PFSK-1 (cell line): ENCODE measurements at regions not wholly inside any gene's neighbourhood (a gene's known extent, or its start where the extent isn't known, plus 50 kb on each side); places are given as distances from the start of the nearest gene placed in this dataset.

Experiments
- FOXP2 ChIP-seq: optimal IDR thresholded peaks from 2 replicates; pipeline ENCODE3; 2011; ENCODE audit warnings: borderline replicate concordance, control low read depth, inconsistent platforms; ENCODE audit not compliant: insufficient read depth; ENCODE audit errors: extremely low read length, extremely low read depth
- POLR2AphosphoS5 ChIP-seq: IDR thresholded peaks from 2 replicates; pipeline ENCODE4 v1.6.1; 2012; ENCODE audit warnings: low read depth, mild to moderate bottlenecking, control low read depth, low read length, moderate library complexity
- SIN3A ChIP-seq: IDR thresholded peaks from 2 replicates; pipeline ENCODE4 v1.6.1; 2012; ENCODE audit warnings: mild to moderate bottlenecking, low read length, moderate library complexity, borderline replicate concordance; ENCODE audit not compliant: insufficient read depth
- TAF1 ChIP-seq: IDR thresholded peaks from 2 replicates; pipeline ENCODE4 v1.6.1; 2012; ENCODE audit warnings: low read length, control low read depth, borderline replicate concordance; ENCODE audit not compliant: insufficient read depth
- TF ChIP-seq, protein P1 (sequence below), 2 experiments: IDR thresholded peaks; 2 replicates each; pipeline versions ENCODE4 v1.6.1 to v1.8.0; 2011 to 2012; ENCODE audit warnings: low read depth in 2 of 2, low read length in 2 of 2, control low read depth in 1 of 2, inconsistent platforms in 1 of 2, mild to moderate bottlenecking in 1 of 2, moderate library complexity in 1 of 2; ENCODE audit not compliant: insufficient read depth in 1 of 2

DNA sequence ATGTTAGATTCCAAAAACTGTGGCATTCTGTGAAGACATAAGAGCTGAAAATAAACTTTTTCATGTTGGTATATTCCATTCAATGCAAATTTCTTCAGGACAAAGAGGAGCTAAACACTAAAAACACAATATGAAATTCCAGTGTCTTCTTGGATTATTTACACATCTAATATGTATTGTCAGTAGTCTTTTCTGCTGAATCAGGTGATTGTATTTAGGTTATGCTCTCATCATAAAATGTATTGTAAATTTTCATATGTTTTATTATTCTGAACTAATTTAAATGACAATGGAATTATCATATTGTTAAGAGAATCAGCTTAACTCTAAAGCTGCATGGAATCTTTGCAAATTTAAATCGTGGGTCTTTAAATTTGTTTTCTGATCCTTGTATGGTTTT is 526.7 kb downstream of the PDHA2 start:
- no peak for TF ChIP-seq TAF1
- no peak for TF ChIP-seq SIN3A
- no peak for TF ChIP-seq FOXP2
- TF ChIP-seq POLR2AphosphoS5: no peak
- TF ChIP-seq, protein P1, sequence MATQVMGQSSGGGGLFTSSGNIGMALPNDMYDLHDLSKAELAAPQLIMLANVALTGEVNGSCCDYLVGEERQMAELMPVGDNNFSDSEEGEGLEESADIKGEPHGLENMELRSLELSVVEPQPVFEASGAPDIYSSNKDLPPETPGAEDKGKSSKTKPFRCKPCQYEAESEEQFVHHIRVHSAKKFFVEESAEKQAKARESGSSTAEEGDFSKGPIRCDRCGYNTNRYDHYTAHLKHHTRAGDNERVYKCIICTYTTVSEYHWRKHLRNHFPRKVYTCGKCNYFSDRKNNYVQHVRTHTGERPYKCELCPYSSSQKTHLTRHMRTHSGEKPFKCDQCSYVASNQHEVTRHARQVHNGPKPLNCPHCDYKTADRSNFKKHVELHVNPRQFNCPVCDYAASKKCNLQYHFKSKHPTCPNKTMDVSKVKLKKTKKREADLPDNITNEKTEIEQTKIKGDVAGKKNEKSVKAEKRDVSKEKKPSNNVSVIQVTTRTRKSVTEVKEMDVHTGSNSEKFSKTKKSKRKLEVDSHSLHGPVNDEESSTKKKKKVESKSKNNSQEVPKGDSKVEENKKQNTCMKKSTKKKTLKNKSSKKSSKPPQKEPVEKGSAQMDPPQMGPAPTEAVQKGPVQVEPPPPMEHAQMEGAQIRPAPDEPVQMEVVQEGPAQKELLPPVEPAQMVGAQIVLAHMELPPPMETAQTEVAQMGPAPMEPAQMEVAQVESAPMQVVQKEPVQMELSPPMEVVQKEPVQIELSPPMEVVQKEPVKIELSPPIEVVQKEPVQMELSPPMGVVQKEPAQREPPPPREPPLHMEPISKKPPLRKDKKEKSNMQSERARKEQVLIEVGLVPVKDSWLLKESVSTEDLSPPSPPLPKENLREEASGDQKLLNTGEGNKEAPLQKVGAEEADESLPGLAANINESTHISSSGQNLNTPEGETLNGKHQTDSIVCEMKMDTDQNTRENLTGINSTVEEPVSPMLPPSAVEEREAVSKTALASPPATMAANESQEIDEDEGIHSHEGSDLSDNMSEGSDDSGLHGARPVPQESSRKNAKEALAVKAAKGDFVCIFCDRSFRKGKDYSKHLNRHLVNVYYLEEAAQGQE (IDR thresholded peaks at IDR 0.05; ENCODE audit: insufficient read depth in 1 of 2, low read depth in 2 of 2, low read length in 2 of 2): no peak

DNA sequence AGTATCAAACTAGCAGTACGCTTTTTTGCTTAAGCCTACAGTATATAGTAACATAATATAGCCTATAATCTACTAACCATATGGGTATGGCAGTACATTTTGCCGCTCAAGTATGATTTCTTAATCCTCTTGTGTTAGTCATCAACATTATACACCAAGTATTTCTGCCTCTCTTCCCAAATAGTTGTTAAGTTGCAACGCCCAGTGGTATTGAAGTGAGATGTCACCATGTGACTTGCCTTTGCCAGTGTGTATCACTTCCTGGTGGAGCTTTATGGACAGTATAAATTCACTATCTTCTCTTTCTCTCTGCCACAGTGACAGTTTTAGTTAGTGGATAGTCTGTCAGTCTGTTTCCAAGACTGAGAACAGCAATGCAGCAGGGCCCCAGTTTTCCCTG is 535.5 kb downstream of the PDHA2 start:
- TF ChIP-seq FOXP2: no peak
- TF ChIP-seq, protein P1 (IDR thresholded peaks at IDR 0.05; ENCODE audit: insufficient read depth in 1 of 2, low read depth in 2 of 2, low read length in 2 of 2): no peak
- no peak for TF ChIP-seq POLR2AphosphoS5
- no peak for TF ChIP-seq TAF1
- no peak for TF ChIP-seq SIN3A

DNA sequence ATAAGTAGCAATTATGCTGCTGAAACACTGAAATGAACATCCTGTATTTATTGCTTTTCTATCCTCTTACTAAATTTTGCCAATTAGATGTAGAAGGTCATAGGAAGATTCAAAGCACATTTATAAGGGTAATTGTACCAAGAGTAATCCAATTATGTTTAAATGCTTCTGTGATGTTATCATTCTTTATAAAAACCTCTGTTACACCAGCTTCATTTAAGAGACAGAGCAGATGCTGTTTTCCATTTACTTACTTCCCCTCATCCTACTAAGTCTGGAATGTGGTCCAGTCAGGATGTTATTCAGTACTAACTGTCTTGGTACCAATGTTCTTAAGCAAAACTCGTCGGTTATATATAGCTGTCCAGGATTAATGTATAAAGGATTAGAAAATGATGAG is 539.6 kb downstream of the PDHA2 start:
- TF ChIP-seq FOXP2: no peak
- no peak for TF ChIP-seq SIN3A
- no peak for TF ChIP-seq POLR2AphosphoS5

DNA sequence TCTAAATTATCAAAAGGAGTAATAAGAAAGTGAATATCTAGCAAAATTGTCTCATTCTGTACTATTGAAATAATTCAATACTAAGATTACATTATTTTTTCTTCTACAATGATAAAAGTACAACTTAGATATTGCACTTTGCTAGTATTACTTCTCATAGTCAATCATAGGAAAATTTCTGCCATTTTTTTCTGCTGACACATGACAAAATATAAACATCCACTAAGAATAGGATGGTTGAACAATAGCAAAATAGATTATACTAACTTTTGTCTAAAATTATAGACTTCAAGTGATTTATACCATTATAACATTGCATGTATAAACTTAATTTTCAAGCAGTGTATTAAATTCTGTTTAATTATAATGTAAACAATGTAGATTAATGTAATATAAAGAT is 540.2 kb downstream of the PDHA2 start:
- TF ChIP-seq POLR2AphosphoS5 (no peak), TAF1 (no peak), FOXP2 (no peak), SIN3A (no peak)
- TF ChIP-seq, protein P1 (IDR thresholded peaks at IDR 0.05; ENCODE audit: insufficient read depth in 1 of 2, low read depth in 2 of 2, low read length in 2 of 2): no peak

DNA sequence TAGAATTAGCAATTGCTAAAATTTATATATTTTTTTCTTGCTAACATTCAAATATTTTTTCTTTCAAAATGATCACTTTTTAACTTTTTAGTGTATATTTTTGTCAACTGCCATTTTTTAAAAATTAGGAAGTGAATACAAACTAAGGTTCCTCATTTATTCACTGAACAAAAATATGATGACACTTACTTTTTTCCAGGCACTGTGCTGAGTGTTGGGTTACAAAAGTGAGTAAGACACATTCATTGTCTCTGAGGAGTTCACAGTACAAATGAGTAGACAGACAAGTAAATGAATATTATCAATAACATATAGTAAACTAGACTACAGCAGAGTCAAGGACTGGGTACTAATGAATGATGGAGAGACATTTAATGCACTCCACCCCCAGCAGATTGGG is 543.5 kb downstream of the PDHA2 start:
- TF ChIP-seq POLR2AphosphoS5 (no peak), TAF1 (no peak), FOXP2 (no peak), SIN3A (no peak)
- TF ChIP-seq, protein P1 (IDR thresholded peaks at IDR 0.05; ENCODE audit: insufficient read depth in 1 of 2, low read depth in 2 of 2, low read length in 2 of 2): no peak
